ENCODE measurements at regions not wholly inside any gene's neighbourhood (a gene's known extent, or its start where the extent isn't known, plus 50 kb on each side); places are given as distances from the start of the nearest gene placed in this dataset.

- TF ChIP-seq RARB (CRISPR knock-in tag; IDR thresholded peaks at IDR 0.05) (no peak), ZNF565 (CRISPR knock-in tag; conservative IDR thresholded peaks at IDR 0.05; ENCODE audit: low read depth) (no peak), ZNF8 (CRISPR knock-in tag; IDR thresholded peaks at IDR 0.05) (no peak), BACH2 (CRISPR knock-in tag; IDR thresholded peaks at IDR 0.05; ENCODE audit: borderline replicate concordance) (no peak), ARNTL (CRISPR knock-in tag; IDR thresholded peaks at IDR 0.05; ENCODE audit: borderline replicate concordance, low read depth) (no peak), SNAI2 (CRISPR knock-in tag; IDR thresholded peaks at IDR 0.05) (no peak), ZFP30 (CRISPR knock-in tag; IDR thresholded peaks at IDR 0.05) (no peak), ISL1 (CRISPR knock-in tag; IDR thresholded peaks at IDR 0.05) (no peak), ZNF70 (CRISPR knock-in tag; IDR thresholded peaks at IDR 0.05) (no peak), ZFP3 (CRISPR knock-in tag; IDR thresholded peaks at IDR 0.05) (no peak)
- TF ChIP-seq, protein P1, sequence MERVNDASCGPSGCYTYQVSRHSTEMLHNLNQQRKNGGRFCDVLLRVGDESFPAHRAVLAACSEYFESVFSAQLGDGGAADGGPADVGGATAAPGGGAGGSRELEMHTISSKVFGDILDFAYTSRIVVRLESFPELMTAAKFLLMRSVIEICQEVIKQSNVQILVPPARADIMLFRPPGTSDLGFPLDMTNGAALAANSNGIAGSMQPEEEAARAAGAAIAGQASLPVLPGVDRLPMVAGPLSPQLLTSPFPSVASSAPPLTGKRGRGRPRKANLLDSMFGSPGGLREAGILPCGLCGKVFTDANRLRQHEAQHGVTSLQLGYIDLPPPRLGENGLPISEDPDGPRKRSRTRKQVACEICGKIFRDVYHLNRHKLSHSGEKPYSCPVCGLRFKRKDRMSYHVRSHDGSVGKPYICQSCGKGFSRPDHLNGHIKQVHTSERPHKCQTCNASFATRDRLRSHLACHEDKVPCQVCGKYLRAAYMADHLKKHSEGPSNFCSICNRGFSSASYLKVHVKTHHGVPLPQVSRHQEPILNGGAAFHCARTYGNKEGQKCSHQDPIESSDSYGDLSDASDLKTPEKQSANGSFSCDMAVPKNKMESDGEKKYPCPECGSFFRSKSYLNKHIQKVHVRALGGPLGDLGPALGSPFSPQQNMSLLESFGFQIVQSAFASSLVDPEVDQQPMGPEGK (CRISPR knock-in tag; IDR thresholded peaks at IDR 0.05; ENCODE audit: borderline replicate concordance): no peak
- TF ChIP-seq, protein P2, sequence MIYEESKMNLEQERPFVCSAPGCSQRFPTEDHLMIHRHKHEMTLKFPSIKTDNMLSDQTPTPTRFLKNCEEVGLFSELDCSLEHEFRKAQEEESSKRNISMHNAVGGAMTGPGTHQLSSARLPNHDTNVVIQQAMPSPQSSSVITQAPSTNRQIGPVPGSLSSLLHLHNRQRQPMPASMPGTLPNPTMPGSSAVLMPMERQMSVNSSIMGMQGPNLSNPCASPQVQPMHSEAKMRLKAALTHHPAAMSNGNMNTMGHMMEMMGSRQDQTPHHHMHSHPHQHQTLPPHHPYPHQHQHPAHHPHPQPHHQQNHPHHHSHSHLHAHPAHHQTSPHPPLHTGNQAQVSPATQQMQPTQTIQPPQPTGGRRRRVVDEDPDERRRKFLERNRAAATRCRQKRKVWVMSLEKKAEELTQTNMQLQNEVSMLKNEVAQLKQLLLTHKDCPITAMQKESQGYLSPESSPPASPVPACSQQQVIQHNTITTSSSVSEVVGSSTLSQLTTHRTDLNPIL (CRISPR knock-in tag; IDR thresholded peaks at IDR 0.05; ENCODE audit: low read depth): no peak
Measured at GRCh38 chr20:11356061-11356460, 561.6 kb upstream of the BTBD3 start.
